ENCODE measurements at regions not wholly inside any gene's neighbourhood (a gene's known extent, or its start where the extent isn't known, plus 50 kb on each side); places are given as distances from the start of the nearest gene placed in this dataset.
"Not testable (repeated sequence)": the region's sequence is repeated elsewhere in the genome, so short reads cannot be mapped to it uniquely, and the experiment has no call there.

DNA sequence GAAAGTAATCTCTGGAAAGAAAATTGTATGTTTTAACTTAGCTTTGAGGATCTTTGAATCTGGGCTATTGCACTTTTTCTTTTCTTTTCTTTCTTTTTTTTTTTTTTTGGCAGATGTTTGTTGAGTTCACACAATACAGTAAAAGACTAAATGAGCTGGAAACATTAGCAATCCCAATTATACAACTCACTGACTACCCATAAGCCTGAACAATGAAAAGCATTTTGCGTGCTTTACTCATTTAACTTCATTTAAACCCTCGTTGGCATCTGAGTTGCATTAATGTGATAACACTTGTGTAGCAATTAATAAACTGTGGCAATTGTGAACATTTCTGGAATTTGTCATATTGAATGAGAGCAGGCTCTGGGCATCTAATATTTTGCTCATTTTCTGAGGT is 269.4 kb upstream of the RBMS3 start:
- in situ Hi-C loops (cut with HindIII; ENCODE audit: low sequenced_read_pairs), result no loop called here

DNA sequence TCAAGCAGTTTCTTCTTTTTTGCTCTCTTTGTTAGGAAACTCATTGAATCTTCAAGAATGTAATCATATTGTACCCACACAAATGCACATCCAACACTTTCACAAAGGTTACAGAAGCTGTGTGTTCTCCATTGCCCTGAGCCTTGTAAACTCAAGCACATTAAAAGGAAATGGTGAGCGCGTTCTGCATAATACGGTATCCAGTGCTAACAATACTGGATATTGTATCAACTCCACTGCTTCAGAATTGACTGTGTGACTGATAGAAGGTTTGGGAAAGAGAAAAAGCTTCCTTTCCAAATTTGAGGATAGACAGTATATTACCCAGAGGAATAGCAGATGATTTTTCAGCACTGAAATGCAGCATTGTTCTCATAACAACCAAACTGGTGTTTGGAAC is 268.9 kb upstream of the RBMS3 start:
- in situ Hi-C loops (cut with HindIII; ENCODE audit: low sequenced_read_pairs), result no loop called here

DNA sequence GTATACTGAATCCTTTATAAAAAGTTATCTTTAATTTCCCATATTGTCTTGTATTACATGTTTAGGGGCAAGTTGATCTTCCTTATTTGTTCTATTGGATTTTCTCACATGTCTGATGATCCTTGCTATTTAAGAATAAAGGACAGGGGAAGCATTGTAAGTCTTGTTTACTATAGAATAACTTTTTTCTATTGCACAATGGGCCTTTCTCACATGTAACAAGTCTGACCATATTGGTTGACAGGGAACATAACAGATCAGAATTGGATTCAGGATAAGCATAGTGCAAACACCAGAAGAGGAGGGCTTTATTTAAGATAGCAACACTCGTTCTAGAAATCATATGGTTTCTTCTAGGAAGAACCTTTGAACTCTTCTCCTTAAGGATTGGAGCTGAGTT is 257.9 kb upstream of the RBMS3 start:
- in situ Hi-C loops (cut with HindIII; ENCODE audit: low sequenced_read_pairs), result no loop called here

DNA sequence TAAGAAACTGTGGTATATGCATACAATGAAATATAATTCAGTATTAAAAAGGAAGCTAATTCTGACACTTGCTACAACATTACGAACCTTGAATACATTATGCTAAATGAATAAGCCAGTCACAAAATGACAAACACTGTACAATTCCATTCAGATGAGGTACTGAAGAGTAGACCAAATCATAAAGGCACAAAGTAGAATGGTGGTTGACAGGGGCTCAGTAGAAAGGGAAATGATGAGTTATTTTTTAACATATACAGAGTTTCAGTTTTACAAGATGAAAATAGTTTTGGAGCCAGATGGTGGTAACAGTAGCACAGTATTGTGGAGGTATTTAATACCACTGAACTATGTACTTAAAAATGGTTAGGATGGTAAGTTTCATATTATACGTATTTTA is 254.6 kb upstream of the RBMS3 start:
- in situ Hi-C loops (cut with HindIII; ENCODE audit: low sequenced_read_pairs), result no loop called here

DNA sequence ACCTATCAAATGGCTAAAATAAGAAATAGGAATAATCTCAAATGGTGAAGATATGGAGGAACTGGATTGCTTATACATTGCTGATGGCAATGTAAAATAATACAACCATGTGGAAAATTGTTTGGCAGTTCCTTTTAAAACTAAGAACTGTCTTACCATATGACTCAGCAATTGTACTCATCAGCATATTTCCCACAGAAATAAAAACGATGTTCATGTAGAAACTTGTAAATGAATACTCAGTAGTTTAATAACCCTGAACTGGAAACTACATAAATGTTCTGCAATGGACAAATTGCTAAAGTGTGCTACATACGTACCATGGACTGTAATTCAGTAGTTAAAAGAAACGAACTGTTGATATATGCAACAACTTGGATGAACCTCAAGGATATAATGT is 253.9 kb upstream of the RBMS3 start:
- in situ Hi-C loops (cut with HindIII; ENCODE audit: low sequenced_read_pairs), result no loop called here

DNA sequence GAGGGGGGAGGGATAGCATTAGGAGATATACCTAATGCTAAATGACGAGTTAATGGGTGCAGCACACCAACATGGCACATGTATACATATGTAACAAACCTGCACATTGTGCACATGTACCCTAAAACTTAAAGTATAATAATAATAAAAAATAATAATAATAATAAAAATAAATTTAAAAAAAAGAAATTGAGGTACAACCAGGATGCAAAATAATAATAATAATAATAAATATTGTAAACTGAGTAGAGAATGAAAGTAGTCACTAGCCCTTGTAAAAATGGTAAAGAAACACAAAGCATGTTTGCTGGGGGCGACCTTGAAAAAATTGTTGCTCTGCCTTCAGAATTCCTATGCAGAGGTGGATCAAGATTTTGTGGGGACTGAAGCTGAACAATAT is 249.7 kb upstream of the RBMS3 start:
- in situ Hi-C loops (cut with HindIII; ENCODE audit: low sequenced_read_pairs), result not testable (repeated sequence)

DNA sequence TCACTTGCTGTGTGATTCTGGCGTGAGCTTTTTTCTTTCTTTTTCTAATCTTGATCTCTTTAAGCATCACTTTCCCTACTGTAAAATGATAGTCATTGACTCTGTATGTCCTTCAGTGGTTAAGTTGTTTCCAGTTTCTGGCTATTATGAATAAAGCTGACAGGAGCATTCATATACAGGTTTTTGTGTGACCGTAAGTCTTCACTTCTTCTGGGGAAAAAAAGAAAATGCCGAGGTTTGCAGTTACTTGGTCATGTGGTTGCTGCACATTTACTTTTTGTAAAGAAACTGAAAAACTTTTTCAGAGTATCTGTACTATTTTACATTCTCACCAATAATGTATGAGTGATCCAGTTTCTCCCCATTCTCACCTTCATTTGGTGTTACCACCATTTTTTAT is 247.4 kb upstream of the RBMS3 start:
- in situ Hi-C loops (cut with HindIII; ENCODE audit: low sequenced_read_pairs), result no loop called here

DNA sequence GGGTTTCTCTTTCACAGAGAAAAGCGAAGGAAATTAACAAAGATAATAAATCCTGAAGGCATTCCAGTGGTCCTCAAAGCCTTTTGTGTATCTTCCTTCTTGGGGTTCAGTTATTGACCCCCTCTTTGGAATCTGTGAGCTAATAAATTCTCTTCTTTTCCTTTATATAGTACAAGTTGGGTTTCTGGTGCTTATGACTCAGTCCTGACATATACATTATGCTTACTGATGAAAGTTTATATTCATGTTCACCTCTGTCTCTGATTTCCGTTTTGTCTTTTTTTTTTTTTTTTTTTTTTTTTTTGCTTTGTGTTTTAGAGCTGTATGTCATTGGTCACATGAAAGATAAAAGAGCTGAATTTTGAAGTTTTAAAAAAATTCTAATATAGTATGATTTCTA is 230.7 kb upstream of the RBMS3 start:
- in situ Hi-C loops (cut with HindIII; ENCODE audit: low sequenced_read_pairs), result no loop called here

DNA sequence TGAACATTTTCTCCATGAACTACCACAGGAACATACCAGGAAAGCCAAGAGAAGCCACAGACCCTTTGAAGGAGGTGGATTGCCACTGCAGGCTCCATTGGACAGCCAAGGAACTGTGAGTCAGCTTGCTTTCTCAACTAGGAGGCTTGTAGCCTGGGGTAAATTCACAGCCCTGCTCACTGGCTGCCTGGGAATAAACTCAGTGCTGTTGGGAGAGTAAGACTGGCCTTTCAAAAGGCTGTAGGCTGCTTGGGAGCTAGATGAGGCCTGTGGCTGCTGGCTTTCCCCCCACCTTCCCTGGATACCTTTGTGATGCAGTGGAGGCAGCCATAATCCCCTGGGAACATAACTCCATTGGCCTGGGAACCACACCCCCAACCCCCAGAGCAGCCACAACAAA is 223.5 kb upstream of the RBMS3 start:
- in situ Hi-C loops (cut with HindIII; ENCODE audit: low sequenced_read_pairs), result no loop called here

DNA sequence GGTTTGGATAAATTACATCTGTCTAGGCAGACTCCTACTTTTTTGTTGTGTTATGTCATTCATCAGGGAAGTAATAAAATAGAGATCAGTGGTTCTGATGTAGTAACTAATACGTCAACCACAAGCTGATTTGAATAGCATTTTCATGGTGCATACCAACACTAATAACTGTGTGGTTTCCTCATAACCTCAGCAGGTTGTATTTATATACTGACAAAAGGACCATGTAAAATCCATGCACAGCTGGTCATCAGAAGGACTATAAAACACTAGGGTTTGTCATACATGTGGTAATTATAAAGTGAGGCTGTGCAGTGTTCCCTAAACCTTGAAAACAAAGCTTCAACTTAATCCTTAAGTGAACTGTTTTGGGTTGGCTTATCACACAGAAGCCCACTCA is 216.8 kb upstream of the RBMS3 start:
- in situ Hi-C loops (cut with HindIII; ENCODE audit: low sequenced_read_pairs), result no loop called here

DNA sequence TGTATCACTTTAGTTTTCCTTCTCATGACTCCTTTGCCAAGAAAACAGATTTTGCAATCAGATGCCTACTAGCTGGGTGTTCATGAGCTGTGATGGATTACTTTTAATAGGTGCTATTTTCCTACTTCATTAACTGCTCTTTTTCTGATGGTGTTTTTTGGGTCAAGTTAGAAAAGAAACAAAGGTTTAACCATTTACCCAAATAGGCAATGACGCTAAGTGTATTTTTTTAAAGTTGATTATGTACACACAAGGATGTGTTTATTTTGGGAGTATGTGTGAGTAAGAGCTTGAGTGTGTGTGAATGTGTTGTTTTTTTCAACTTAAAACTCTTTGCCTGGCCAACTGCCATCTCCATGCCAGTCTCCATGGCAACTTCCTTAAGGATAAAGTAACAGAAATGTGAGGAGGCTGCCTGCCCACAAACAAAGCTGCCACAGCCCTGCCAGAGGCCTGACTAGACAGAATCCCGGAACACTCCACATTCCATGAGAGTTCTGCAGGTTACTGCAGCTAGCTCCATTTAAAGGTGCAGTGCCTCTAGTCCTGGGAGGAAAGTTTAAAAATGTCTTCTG is 215.6 kb upstream of the RBMS3 start:
- in situ Hi-C loops (cut with HindIII; ENCODE audit: low sequenced_read_pairs), result no loop called here

DNA sequence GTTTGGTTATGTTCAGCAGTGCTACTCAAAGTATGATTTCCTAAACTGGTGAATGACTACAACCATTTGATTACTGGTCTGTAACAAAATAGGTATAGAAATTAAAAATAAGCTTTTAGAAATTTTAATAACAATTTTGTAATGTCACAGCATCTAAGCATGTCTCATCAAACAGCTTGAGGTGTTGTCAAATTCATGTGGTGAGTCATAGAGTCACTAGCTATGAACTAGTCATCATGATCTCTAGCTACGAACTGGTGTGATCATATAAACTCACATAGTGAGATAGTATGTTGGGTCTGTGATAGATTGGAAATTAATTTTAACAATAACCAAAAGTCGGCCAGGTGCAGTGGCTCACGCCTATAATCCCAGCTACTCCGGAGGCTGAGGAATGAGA is 213.9 kb upstream of the RBMS3 start:
- in situ Hi-C loops (cut with HindIII; ENCODE audit: low sequenced_read_pairs), result no loop called here

DNA sequence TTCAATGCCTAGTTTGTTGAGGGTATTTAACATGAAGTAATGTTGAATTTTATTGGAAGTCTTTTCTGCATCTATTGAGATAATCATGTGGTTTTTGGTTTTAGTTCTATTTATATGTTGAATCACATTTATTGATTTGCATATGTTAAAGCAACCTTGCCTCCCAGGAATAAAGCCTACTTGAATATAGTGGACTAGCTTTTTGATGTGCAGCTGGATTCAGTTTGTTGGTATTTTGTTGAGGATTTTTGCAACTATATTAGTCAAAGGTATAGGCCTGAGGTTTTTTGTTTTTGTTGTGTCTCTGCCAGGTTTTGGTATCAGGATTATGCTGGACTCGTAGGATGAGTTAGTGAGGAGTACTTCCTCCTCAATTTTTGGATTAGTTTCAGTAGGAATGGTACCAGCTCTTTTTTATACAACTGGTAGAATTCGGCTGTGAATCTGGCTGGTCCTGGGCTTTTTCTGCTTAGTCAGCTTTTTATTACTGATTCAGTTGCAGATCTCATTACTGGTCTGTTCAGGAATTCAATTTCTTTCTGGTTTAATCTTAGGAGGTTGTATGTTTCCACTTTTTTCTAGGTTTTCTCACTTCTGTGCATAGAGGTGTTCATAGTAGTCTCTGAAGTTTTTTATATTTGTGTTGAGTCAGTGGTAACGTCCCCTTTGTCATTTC is 209.8 kb upstream of the RBMS3 start:
- in situ Hi-C loops (cut with HindIII; ENCODE audit: low sequenced_read_pairs), result no loop called here

DNA sequence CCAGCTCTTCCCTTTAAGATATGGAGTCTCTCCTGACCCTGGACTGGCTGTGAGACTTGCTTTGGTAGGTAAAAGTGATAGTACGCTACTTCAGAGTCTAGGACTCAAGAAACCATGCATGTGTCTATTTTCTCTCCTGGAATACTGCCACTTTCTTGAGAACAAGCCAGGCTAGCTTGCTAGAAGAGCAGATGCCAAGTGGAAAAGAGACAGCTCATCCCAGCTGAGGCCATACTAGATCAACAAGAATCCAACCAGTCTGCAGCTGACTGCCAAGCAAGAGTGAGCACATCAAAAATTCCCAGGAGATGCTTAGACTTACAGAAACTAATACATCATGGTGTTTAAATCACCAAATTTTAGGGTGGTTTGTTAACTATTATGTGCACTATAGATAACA is 208.3 kb upstream of the RBMS3 start:
- in situ Hi-C loops (cut with HindIII; ENCODE audit: low sequenced_read_pairs), result no loop called here

DNA sequence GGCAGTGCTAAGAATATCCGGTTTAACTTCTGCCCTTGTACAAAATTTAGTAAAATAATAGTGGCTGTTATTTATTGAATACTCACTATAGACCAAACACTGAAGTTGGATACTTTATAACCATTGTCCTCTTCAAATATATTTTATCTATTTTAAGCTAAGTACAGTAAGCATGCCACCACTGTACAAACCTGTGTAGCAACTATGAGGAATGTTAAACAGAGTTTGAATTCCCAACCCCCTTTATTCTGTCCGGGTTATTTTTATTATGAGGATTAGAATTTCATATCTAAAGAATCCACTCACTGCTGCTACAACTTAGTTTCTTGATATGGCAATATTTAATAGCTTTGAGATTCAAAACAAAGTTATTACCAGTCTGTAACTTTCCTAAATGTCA is 203.5 kb upstream of the RBMS3 start:
- in situ Hi-C loops (cut with HindIII; ENCODE audit: low sequenced_read_pairs), result no loop called here

DNA sequence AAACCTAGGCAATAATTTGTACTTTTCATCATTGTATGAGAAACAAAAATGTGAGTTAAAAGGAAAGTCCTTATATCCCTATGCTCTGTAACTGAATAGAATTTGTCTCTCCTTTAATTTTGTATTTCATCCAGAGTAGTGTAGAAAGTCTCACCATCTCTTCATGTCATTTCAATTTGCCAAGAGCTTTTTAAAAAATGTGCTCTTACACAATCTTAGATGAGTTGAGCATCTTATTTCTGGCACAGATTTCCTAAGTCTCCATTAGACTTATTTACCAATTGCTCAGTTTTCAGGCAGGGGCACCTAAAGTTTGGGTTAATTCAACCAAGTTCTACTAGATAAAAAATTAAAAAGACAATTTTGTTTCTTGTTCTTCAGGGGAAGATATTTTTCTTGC is 201.5 kb upstream of the RBMS3 start:
- in situ Hi-C loops (cut with HindIII; ENCODE audit: low sequenced_read_pairs), result no loop called here

DNA sequence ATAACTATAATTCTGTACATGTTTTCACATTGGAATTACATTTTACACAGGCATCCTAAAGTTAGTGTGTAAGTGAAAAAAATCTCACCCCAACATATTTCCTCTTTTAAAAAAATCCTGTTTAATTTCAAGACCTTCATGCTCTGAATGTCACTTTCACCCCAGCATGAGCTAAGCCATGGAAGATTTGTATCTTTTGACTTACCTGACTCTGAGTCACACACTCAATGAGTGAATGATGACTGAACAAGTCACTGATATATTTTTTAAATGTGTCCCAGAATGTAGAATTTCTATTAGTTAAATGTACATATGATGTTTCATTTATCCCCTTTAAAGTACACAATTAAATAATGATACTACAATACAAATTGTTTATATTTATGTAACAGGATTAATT is 199.9 kb upstream of the RBMS3 start:
- in situ Hi-C loops (cut with HindIII; ENCODE audit: low sequenced_read_pairs), result no loop called here

DNA sequence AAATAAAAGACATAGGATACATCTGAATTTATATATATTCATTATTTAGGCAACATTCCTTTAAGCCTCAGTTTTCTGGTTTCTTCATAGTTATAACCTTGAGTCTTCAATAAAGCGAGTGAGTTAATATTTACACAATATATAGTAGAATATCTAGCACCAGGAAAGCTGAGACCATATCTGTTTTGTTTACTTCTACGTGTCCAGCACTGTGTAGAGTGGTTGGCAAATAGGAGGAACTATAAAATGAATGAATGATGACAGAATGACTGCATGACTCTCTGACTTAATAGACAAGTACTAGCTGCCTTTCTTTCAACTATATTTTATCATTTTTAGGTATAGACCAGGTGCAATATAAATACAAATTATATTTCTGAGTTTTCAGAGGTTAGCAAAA is 197.8 kb upstream of the RBMS3 start:
- in situ Hi-C loops (cut with HindIII; ENCODE audit: low sequenced_read_pairs), result no loop called here

DNA sequence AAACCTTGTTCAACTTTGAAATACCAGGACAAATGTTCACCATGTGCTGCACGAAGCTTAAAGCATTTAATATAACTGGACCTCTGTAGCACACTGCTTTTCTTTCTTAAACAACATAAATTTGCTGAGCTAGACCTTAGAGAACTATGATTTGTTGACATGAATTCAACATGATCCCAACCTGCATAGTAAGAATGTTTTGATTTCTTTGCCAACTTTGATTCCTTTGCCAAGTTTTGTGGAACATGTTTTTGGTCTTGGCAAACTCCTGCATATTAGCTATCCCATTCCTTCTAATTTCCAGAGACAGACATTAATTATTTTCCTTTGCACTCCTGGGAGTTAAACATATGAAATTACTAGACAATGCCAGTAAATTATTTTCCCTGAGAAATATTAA is 197.2 kb upstream of the RBMS3 start:
- in situ Hi-C loops (cut with HindIII; ENCODE audit: low sequenced_read_pairs), result no loop called here

DNA sequence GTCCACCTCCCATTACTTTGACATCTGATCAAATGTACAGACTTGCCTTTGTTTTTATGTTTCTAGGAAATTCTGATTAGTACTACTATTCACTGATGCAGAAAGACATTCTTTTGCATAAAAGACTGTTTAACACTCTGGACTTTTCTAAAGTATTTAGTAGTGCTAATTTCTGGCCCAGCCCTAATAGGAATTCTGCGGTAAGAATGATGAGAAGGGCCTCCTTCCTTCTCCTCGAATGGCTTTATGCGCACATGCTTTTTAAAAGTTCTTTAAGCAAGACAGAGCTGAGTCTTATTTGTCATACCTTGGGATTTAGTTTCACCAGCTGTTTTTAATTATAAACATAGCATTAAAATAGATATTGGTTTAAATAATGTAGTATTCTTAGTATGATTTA is 192.3 kb upstream of the RBMS3 start:
- in situ Hi-C loops (cut with HindIII; ENCODE audit: low sequenced_read_pairs), result no loop called here

DNA sequence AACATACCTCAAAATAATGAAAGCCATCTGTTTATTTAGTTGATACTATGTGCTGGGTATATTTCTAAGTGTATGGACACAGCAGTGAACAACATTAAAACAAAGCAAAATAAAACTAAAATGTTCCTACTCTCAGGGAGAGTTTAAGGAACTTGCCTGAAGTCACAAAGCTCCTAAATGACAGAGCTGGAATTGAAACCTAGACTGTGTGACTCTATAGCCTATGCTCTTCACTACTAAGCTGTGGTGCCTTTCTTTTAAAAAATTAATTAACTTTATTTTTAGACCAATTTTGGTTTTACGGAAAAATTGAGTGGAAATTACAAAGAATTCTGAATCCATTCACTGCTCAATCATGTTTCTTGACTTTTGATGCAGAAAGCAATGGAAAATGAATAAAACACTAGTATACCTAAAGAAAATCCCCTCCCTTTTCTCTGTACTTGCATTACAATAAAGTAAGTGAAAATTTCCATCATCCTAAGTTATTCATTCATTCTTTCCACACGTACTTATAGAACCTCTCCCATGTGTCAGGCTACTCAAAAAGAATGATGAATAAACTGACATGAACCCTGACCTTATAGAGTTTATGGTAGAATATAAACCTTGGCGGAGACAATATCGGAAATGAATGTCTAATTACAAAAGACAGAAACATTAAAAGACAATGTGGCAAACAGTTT is 189.8 kb upstream of the RBMS3 start:
- in situ Hi-C loops (cut with HindIII; ENCODE audit: low sequenced_read_pairs), result no loop called here

DNA sequence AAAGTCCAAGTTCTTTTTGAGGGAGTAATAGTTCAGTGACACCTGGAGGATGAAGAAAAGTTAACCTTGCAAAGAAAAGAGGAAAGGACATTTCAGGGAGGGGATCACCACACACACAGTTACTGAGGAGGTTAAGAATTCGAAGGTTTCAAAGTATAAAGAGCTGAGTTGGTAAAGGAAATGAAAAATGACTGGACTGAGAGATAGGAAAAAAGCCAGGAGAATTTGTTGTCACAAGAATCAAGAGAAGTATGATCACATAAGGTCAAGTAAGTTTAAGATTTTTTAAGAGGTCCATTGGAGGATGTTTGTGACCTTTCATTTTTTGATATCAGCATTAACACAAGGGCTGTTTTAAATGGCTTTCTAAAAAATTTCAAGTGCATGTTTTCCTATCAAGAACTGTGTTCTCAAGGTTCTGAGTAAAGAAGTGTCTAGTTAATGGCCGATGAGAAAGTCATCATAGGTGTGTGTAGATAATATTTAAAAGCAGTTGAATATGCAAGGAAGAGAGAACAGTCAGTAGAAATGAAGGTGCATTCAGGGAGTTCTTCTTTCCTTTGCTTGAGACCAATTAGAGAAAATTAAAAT is 189.2 kb upstream of the RBMS3 start:
- in situ Hi-C loops (cut with HindIII; ENCODE audit: low sequenced_read_pairs), result no loop called here
